ENCODE measurements at regions not wholly inside any gene's neighbourhood (a gene's known extent, or its start where the extent isn't known, plus 50 kb on each side); places are given as distances from the start of the nearest gene placed in this dataset.

- Mint-ChIP-seq H3K9me3 (peaks cover 2% of the 10 kb centered on the region), H3K36me3 (ENCODE audit: low read depth) (no peaks in the 10 kb centered on the region), H3K4me1 (ENCODE audit: low read depth) (no peaks in the 10 kb centered on the region), H3K4me3 (no peak overlapping the region), H3K27ac (no peak overlapping the region), H3K27me3 (no peaks in the 10 kb centered on the region)
- H3K4me1 ChIP-seq (ENCODE audit: insufficient read depth, low read length) = no peaks in the 10 kb centered on the region
- H3K27ac ChIP-seq (ENCODE audit: low read depth in 1 of 2, low read length in 2 of 2) = no peak overlapping the region
- no peak for TF ChIP-seq CTCF (IDR thresholded peaks at IDR 0.05)
- CTCF ChIA-PET = no interaction called here
- intact Hi-C loops (cut with DNase I, micrococcal nuclease) = no loop called here
- no peaks in the 10 kb centered on the region for H3K9me3 ChIP-seq (ENCODE audit: control insufficient read depth in 1 of 2, insufficient read depth in 1 of 2, low read length in 2 of 2)
- POLR2A ChIA-PET = no interaction called here
- H3K4me3 ChIP-seq (ENCODE audit: low read length) = no peak overlapping the region
- H3K27me3 ChIP-seq (ENCODE audit: control insufficient read depth in 1 of 2, insufficient read depth in 2 of 2, low read length in 2 of 2) = no peaks in the 10 kb centered on the region
- no peaks in the 10 kb centered on the region for H3K36me3 ChIP-seq (ENCODE audit: insufficient read depth, low read length)
- ATAC-seq (ENCODE audit: poor library complexity) (no peak), DNase-seq (no peak)
These were observed 107.3 kb upstream of the ADGRL4 start for GRCh38 chr1:79113836-79114235.

DNA sequence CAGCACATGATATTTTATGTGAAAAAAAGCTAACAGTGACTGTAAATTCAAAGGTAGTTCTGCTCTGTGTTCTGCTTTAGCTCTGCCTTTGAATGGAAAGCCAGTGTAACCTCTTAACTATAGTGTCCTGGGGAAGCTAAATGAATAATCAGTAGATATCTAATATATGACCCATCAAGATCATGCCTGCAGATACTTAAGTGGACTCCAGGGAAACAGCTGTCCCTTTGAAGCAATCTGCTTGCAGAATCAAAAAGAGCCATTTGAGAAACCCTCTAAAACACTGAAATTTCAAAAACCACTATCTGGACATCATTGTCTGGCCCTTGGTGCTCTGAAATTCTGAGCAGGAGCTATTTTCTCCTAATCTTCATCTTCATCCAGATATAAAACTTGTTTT, 104.2 kb upstream of the ADGRL4 start:
- H3K9me3 Mint-ChIP-seq = peaks cover 7% of the 10 kb centered on the region
- Histone ChIP-seq H3K27ac (ENCODE audit: low read depth in 1 of 2, low read length in 2 of 2) (no peak overlapping the region), H3K4me3 (ENCODE audit: low read length) (no peak overlapping the region), H3K27me3 (ENCODE audit: control insufficient read depth in 1 of 2, insufficient read depth in 2 of 2, low read length in 2 of 2) (no peaks in the 10 kb centered on the region), H3K9me3 (ENCODE audit: control insufficient read depth in 1 of 2, insufficient read depth in 1 of 2, low read length in 2 of 2) (no peaks in the 10 kb centered on the region), H3K4me1 (ENCODE audit: insufficient read depth, low read length) (no peaks in the 10 kb centered on the region), H3K36me3 (ENCODE audit: insufficient read depth, low read length) (no peaks in the 10 kb centered on the region)
- H3K4me1 Mint-ChIP-seq (ENCODE audit: low read depth) = no peaks in the 10 kb centered on the region
- TF ChIP-seq CTCF (IDR thresholded peaks at IDR 0.05) = no peak
- POLR2A ChIA-PET = no interaction called here
- CTCF ChIA-PET = no interaction called here
- ATAC-seq (ENCODE audit: poor library complexity) = no peak
- no peaks in the 10 kb centered on the region for H3K36me3 Mint-ChIP-seq (ENCODE audit: low read depth)
- no peak overlapping the region for H3K27ac Mint-ChIP-seq
- no peak for DNase-seq
- intact Hi-C loops (cut with DNase I, micrococcal nuclease) = no loop called here
- no peak overlapping the region for H3K4me3 Mint-ChIP-seq
- H3K27me3 Mint-ChIP-seq = no peaks in the 10 kb centered on the region

GRCh38 chr1:79109445-79109844, 102.9 kb upstream of the ADGRL4 start:
- no peak overlapping the region for H3K27ac Mint-ChIP-seq
- no peaks in the 10 kb centered on the region for H3K27me3 ChIP-seq (ENCODE audit: control insufficient read depth in 1 of 2, insufficient read depth in 2 of 2, low read length in 2 of 2)
- H3K9me3 Mint-ChIP-seq = peaks cover 7% of the 10 kb centered on the region
- no peaks in the 10 kb centered on the region for H3K36me3 Mint-ChIP-seq (ENCODE audit: low read depth)
- H3K4me3 ChIP-seq (ENCODE audit: low read length) = no peak overlapping the region
- no peak overlapping the region for H3K4me3 Mint-ChIP-seq
- peaks cover 0 to 2% of the 10 kb centered on the region in 2 experiments for H3K9me3 ChIP-seq (ENCODE audit: control insufficient read depth in 1 of 2, insufficient read depth in 1 of 2, low read length in 2 of 2)
- H3K36me3 ChIP-seq (ENCODE audit: insufficient read depth, low read length) = no peaks in the 10 kb centered on the region
- ChIA-PET CTCF (no interaction called here), POLR2A (no interaction called here)
- ATAC-seq (ENCODE audit: poor library complexity) (no peak), DNase-seq (no peak)
- no peaks in the 10 kb centered on the region for H3K27me3 Mint-ChIP-seq
- intact Hi-C loops (cut with DNase I, micrococcal nuclease) = no loop called here
- no peak for TF ChIP-seq CTCF (IDR thresholded peaks at IDR 0.05)
- H3K27ac ChIP-seq (ENCODE audit: low read depth in 1 of 2, low read length in 2 of 2) = no peak overlapping the region
- no peaks in the 10 kb centered on the region for H3K4me1 Mint-ChIP-seq (ENCODE audit: low read depth)
- H3K4me1 ChIP-seq (ENCODE audit: insufficient read depth, low read length) = no peaks in the 10 kb centered on the region
